GM12892 (cell line): ENCODE measurements at regions not wholly inside any gene's neighbourhood (a gene's known extent, or its start where the extent isn't known, plus 50 kb on each side); places are given as distances from the start of the nearest gene placed in this dataset.

ENCODE experiments used
- POLR2A ChIP-seq: IDR thresholded peaks from 2 replicates; pipeline ENCODE4 v1.6.1; 2011; ENCODE audit warnings: low read depth, low read length, control low read depth
- POLR2AphosphoS5 ChIP-seq: IDR thresholded peaks from 2 replicates; pipeline ENCODE4 v1.6.1; 2011; ENCODE audit warnings: low read depth, low read length, control low read depth
- TAF1 ChIP-seq: IDR thresholded peaks from 2 replicates; pipeline ENCODE4 v1.6.1; 2011; ENCODE audit warnings: low read depth, mild to moderate bottlenecking, control low read depth, low read length, borderline replicate concordance

DNA sequence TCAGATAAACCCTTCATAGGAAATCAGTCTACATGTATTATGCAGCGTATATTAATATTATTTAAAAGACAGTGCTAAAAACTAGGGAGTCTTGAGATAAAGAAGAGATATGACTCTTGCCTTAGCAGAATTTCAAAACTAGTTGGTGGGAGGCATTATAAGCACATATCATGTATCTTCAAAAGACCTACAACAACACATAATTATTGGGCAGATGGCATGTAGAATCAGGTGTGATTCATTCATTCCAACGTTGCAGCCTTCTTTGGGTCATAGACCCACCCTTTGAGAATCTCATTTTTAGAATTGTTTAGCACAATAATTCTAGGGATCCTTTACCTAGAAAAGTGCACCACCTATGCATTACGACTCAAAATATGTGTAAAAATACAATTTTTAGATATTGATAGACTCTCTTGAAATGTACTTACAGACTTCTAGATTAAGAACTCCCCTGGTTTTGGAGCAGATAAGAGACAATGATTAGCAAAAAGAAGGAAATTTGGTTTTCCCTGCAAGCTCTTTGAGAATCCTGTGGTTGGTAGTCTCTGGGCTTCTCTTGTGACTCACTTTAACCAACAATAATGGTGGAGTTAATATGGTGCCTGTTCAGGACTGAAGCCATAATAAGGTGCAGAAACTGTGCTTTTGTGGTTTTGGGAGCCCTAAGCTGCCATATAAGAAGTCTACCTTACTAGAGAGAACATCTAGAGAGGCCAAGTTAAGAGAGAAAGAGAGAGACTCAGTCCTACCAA, 85.3 kb upstream of the RGS4 start:
- TF ChIP-seq POLR2A: no peak
- no peak for TF ChIP-seq POLR2AphosphoS5
- no peak for TF ChIP-seq TAF1
